ENCODE measurements at regions not wholly inside any gene's neighbourhood (a gene's known extent, or its start where the extent isn't known, plus 50 kb on each side); places are given as distances from the start of the nearest gene placed in this dataset.

- no peak for DNase-seq
Observed at GRCh38 chr13:97802213-97802612, 151.3 kb upstream of the IPO5 start.

DNA sequence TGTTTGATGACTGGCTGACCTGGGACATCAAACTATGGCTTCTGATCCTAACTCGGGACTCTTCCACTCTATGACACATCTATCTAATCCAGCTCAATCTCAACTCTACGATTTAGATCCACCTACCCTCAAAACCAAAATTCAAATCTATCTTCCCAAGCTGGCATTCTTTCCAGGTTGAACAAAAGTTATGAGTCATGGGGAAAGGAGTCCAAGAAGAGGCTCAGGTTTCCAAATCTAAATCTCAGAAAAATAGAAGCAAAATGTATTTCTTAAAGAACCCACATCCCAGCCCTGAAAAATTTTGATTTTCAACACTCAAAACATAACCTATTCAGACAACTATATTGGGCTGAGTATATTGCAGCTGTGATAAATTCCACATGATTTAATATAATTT is 143.9 kb upstream of the IPO5 start:
- DNase-seq: no peak

GRCh38 chr13:97810152-97810551 is 143.3 kb upstream of the IPO5 start:
- peak; percentile 13 for DNase-seq

DNA sequence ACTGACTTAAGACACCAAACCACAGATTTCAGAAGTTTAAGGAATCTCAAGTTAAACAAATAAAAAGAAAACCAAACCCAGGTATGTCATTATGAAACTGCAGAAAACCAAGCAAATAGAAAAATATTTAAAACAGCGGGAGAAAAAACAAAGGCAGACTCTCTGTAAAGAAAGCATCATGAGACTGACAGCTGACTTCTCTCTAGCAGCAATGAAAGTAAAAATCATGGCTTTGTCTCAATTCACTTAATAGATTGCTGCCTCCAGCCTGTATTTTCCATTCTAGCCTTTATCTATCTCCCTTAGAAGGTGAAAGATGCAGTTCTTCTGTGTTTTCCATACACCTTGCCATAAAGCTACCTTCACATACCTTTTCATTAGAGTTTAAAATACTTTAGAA is 131.1 kb upstream of the IPO5 start:
- DNase-seq: no peak

DNA sequence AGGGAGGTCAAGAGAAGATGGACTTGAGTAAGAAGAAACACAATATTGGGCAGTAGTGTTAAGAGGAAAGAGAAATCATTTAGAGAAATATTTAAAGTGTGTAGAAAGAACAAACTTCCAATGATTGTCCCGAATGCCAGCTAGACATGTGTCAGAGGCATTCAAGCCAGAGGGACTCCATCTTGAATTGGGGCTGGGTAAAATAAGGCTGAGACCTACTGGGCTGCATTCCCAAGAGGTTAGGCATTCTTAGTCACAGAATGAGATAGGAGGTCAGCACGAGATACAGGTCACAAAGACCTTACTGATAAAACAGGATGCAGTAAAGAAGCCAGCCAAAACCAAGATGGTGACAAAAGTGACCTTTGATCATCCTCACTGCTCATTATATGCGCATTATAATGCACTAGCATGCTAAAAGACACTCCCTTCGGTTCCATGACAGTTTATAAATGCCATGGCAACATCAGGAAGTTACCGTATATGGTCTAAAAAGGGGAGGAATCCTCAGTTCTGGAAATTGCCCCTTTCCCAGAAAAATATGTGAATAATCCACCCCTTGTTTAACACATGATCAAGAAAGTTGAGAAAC is 127.0 kb upstream of the IPO5 start:
- DNase-seq: no peak

GRCh38 chr13:97834250-97834649 is 119.2 kb upstream of the IPO5 start:
- DNase-seq: no peak

DNA sequence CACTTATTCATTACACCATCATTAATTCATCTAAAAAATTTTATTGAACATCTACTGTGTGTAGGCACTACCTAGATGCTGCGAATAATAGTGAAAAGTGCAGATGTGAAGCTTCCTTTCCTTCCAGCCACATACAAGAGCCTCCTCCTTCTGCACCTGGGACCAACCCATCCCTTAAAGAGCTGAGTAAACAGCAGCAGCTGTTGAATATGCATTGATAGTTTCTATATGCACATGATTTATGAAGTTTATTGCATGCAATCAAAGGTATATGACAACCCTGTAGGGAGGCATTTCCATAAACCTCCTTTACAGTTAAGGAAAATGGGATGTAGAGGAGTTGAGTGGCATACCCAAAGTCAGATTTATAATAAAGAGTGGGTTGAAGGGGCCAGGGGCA is 110.3 kb upstream of the IPO5 start:
- no peak for DNase-seq

- no peak for DNase-seq
Observed at GRCh38 chr13:97844151-97844550, 109.3 kb upstream of the IPO5 start.

DNA sequence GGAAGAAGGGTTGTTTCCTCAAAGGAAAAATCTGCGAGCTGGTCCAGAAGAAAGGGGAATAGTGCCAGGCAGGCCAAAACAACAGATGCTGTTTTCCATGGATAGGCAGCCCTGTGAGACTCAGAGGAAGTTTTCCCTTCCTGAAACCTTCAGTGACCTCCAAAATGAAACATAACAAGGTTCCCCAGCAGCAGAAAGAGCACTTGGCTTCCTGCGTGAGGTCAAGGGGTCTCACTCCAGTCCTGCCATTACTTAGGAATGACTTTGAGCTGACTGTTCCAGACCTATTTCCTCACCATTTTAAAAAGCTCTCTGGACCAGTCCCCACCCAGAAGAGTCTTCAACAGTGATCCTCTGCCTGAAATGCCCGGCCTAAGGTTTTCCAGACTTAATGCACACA is 104.6 kb upstream of the IPO5 start:
- no peak for DNase-seq

DNA sequence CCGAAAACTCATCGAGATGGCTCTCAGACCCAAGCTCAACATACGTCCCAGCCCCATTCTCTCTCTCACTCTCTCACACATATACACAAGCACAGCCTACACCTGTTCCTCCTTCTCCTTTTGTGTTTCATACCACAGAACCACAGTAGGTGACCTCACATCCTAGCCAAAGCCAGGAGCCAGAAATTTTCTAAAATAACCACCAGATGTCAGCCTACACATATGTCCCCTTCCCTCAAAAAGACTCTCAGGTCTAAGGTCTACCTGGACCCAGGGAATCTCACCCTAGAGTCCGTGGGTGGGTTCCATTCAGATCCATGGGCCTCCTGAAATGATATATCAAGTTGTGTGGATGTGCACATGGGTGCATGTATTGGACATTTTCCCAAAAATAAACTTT is 104.2 kb upstream of the IPO5 start:
- DNase-seq: peak; percentile 58

DNA sequence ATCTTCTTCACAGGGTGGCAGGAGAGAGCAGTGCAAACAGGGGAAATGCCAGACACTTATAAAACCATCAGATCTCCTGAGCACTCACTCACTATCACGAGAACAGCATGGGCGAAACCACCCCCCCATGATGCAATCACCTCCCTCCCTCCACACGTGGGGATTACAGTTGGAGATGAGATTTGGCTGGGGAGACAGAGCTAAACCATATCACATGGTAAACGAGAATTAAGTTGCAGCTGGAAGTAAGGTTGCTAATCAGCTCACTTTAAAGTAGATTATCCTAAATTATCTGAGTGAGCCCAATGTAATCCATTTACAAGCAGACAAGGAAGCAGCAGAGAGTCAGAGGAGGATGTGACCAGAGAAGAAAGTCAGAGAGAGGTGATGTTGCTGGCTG is 102.2 kb upstream of the IPO5 start:
- no peak for DNase-seq

DNA sequence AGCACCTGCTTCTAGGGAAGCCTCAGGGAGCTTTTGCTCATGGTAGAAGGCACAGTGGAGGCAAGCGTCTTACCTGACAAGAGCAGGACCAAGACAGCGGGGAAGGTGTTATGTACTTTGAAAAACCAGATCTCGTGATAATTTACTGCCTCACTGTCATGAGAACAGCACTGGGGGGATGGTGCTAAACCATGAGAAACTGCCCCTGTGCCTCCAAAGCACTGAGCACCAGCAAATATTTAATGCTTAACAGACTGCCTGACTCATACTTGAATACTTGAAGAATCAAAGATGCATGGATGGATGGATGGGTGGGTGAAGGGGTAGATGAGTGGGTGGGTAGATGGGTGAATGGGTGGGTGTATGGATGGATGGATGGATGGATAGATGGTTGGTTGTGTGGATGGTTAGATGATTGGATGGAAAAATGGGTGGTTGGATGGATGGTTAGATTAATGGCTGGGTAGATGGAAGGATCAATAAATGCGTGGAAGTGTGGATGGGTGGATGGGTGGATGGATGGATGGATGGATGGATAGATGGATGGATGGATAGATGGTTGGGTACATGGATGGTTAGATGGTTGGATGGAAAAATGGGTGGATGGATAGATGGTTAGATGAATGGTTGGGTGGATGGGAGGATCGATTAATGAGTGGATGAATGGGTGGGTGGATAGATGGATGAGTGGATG is 101.1 kb upstream of the IPO5 start:
- DNase-seq: no peak

DNA sequence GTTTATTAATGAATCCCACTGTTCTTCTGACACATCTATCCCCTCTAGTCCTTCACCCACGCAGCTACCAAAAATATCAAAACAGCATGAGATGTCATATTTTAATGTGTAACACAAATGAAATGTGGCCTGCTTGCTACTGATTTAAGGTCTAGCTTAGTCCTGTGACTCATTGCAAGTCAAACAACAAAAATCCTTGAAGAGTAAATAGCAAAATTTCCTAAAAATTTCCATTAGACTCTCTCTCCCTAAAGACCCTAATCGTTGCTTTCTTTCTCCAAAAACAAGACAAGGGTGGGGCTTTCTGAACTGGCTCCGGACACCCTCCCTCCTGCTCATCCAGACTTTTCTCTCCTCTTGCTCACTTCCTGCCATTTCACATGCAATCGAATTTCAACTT is 99.9 kb upstream of the IPO5 start:
- no peak for DNase-seq

GRCh38 chr13:97855570-97856303 is 97.7 kb upstream of the IPO5 start:
- peak; percentile 71 for DNase-seq

GRCh38 chr13:97856304-97856675 is 97.2 kb upstream of the IPO5 start:
- no peak for DNase-seq

DNA sequence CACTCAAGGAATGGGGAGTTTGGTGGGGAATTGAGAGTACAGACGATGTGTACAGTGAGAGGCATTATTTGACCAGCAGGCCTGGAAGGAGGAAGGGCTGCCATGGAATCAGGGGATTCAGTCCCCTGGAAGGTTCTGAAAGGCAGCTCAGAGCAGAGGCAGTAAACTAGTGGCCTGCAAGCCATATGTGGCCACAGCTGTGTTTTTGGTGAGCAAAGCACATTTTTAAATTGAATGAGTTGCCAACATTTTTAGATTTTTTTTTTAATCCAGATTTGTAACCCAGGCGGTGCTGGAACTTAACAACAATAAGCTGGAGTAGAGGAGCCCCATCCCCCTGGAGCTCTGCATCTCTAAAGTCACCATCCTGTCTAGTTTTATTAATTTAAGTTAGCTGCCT is 95.3 kb upstream of the IPO5 start:
- no peak for DNase-seq

- no peak for DNase-seq
Observed at GRCh38 chr13:97866346-97866745, 87.1 kb upstream of the IPO5 start.

GRCh38 chr13:97866751-97867150 is 86.7 kb upstream of the IPO5 start:
- no peak for DNase-seq

GRCh38 chr13:97873398-97873797 is 80.1 kb upstream of the IPO5 start:
- DNase-seq: no peak

DNA sequence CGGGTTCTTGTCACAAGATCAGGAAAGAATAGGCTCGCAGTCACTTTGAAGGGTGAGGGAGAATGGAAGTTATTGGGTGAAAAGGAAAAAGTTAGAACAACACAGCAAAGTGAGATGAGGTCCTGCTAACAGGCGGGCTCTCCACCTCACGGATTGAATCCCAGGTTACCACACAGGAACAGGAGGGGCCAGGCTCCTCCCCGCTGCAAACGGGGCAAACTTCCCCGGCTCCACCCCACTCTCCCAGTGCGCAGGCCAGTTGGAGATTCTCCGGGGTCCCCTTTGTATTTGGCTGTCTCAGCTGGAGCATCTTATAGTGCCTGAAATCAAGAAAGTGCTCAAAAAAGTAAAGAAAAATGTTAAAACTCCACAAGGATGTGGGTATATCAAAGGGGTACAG is 78.3 kb upstream of the IPO5 start:
- no peak for DNase-seq

DNA sequence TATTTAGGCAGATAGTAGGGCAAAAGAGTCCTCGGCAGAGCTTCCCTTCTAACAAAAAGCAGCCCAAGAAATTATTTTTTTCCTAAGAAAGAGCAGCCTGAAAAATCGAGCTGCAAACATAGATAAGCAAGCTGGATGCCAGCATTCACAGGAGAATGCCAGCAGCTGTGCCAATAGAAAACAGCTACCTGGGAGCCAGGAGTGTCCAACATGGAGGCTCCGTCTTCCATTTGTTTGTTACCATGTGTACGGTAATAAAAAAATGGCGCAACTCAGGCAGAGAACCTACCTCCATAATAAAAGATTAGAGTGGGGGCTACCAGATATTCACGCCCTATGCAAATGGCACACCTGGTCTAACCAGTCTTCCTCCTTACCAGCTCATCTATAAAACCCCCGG is 77.6 kb upstream of the IPO5 start:
- DNase-seq: peak; percentile 62

DNA sequence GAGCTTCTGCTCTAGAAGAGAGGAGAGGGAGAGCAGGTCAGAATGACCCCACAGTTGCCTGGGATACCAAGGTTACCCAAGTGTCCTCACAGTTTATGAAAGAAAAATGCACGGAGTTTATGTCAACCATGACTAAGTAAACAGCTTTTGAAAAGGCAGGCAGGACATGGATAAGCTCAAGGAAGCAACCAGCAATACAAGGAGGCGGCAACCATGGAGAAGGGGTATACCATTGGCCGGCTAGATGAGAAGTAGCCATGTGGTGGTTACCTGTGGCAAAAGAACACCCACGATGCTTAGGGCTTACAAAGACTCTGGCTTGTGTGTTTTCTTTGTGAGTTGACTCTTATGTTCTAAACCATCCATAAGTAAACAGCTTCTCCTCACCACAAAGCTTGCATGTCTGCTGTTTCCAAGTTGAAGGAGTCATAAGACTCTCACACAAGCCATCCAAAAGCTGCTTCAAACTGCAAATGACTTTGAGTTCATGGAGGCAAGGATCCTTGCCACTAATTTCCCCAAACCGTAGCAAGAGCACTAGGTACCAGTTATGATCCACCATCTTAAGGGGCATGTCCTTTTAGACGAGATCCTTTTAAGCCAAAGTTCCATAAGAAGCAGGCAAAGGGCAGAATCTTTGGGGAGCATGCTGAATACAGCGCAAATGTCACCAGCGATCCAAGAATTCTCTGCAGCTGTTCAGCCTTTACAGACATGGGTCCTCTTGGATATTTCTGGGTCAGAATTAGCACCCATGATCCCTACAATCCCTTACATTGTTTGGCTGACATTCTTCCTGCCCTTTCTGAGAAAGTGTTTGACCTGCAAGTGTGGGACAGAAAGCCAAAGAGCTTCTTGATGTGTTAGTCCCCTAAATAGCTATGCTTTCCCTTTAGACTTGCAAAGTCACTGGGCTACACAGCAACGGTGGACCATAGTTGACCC is 74.8 kb upstream of the IPO5 start:
- DNase-seq: peak; percentile 6

- DNase-seq: no peak
Observed at GRCh38 chr13:97879646-97880310, 73.7 kb upstream of the IPO5 start.

Measured in DMS153 (cell line).